Astrocyte (in vitro differentiated cells and primary cell): ENCODE measurements at regions not wholly inside any gene's neighbourhood (a gene's known extent, or its start where the extent isn't known, plus 50 kb on each side); places are given as distances from the start of the nearest gene placed in this dataset.

ENCODE experiments used
- DNase-seq: peaks from one replicate; pipeline ENCODE4 v3.0.0-alpha.2; 2010; ENCODE audit warnings: low read depth
- FAIRE-seq: peaks from 2 replicates; lab custom pipeline; 2011; peaks lifted over from hg19 to GRCh38; lab: Jason Lieb, UNC
- H2AFZ ChIP-seq: 2 replicates; pipeline ENCODE4 v1.6.0; 2012; ENCODE audit warnings: low read depth, low read length, inconsistent platforms
- H3K27ac ChIP-seq: 2 replicates; pipeline ENCODE4 v1.5.1; 2011; ENCODE audit warnings: low read depth, low read length, inconsistent platforms
- H3K27me3 ChIP-seq: 2 replicates; pipeline ENCODE4 v1.6.0; 2011; ENCODE audit warnings: low read length, inconsistent platforms; ENCODE audit not compliant: insufficient read depth
- H3K36me3 ChIP-seq: 2 replicates; pipeline ENCODE4 v1.5.1; 2011; ENCODE audit warnings: low read length, inconsistent platforms; ENCODE audit not compliant: insufficient read depth
- H3K4me1 ChIP-seq: 2 replicates; pipeline ENCODE4 v1.5.1; 2011; ENCODE audit warnings: low read length, inconsistent platforms; ENCODE audit not compliant: insufficient read depth
- H3K4me2 ChIP-seq: 2 replicates; pipeline ENCODE4 v1.6.0; 2012; ENCODE audit warnings: low read length, inconsistent platforms
- H3K4me3 ChIP-seq: 2 replicates; pipeline ENCODE4 v1.5.1; 2011; ENCODE audit warnings: low read depth, mild to moderate bottlenecking, low read length, inconsistent platforms; ENCODE audit not compliant: insufficient read depth
- H3K79me2 ChIP-seq: 2 replicates; pipeline ENCODE4 v1.6.0; 2012; ENCODE audit warnings: mild to moderate bottlenecking, low read length, inconsistent platforms; ENCODE audit not compliant: insufficient read depth
- H3K9ac ChIP-seq: 2 replicates; pipeline ENCODE4 v1.6.0; 2012; ENCODE audit warnings: mild to moderate bottlenecking, low read length, inconsistent platforms
- H3K9me3 ChIP-seq: 2 replicates; pipeline ENCODE4 v1.5.1; 2012; ENCODE audit warnings: low read depth, mild to moderate bottlenecking, low read length, inconsistent platforms; ENCODE audit not compliant: insufficient read depth
- H4K20me1 ChIP-seq: 2 replicates; pipeline ENCODE4 v1.6.0; 2012; ENCODE audit warnings: low read length, inconsistent platforms; ENCODE audit not compliant: insufficient read depth
- H3K27ac Mint-ChIP-seq: one replicate; pipeline ENCODE4 v1.8.0; 2021; ENCODE audit warnings: mild to moderate bottlenecking, mixed read lengths; ENCODE audit not compliant: unreplicated experiment
- H3K27me3 Mint-ChIP-seq: one replicate; pipeline ENCODE4 v1.8.0; 2021; ENCODE audit warnings: low read depth, mixed read lengths; ENCODE audit not compliant: unreplicated experiment
- H3K36me3 Mint-ChIP-seq: one replicate; pipeline ENCODE4 v1.8.0; 2021; ENCODE audit warnings: low read depth, mixed read lengths; ENCODE audit not compliant: unreplicated experiment
- H3K4me1 Mint-ChIP-seq: one replicate; pipeline ENCODE4 v1.8.0; 2021; ENCODE audit warnings: low read depth, mixed read lengths; ENCODE audit not compliant: unreplicated experiment
- H3K4me3 Mint-ChIP-seq: one replicate; pipeline ENCODE4 v1.8.0; 2021; ENCODE audit warnings: mild to moderate bottlenecking, moderate library complexity, mixed read lengths; ENCODE audit not compliant: unreplicated experiment
- H3K9me3 Mint-ChIP-seq: one replicate; pipeline ENCODE4 v1.8.0; 2021; ENCODE audit warnings: mild to moderate bottlenecking, mixed read lengths; ENCODE audit not compliant: unreplicated experiment
- CTCF ChIP-seq: IDR thresholded peaks from 2 replicates; pipeline ENCODE4 v1.5.1; 2011; ENCODE audit warnings: low read depth, mild to moderate bottlenecking, inconsistent platforms, low read length, moderate library complexity; ENCODE audit not compliant: insufficient read depth
- EZH2 ChIP-seq: IDR thresholded peaks from 2 replicates; pipeline ENCODE4 v1.6.1; 2012; ENCODE audit warnings: mild to moderate bottlenecking, low read length, inconsistent platforms; ENCODE audit not compliant: insufficient read depth

- FAIRE-seq (no peak), DNase-seq (no peak)
- no peak overlapping the region for H2AFZ ChIP-seq
- no peaks in the 10 kb centered on the region for H4K20me1 ChIP-seq
- no peak overlapping the region for H3K4me2 ChIP-seq
- Mint-ChIP-seq H3K4me1 (peaks cover 3% of the 10 kb centered on the region), H3K36me3 (no peaks in the 10 kb centered on the region), H3K4me3 (no peak overlapping the region), H3K9me3 (peaks cover 2% of the 10 kb centered on the region), H3K27ac (no peak overlapping the region), H3K27me3 (no peaks in the 10 kb centered on the region)
- no peaks in the 10 kb centered on the region for H3K79me2 ChIP-seq
- H3K9ac ChIP-seq = no peak overlapping the region
- H3K27me3 ChIP-seq = no peaks in the 10 kb centered on the region
- H3K4me3 ChIP-seq = no peak overlapping the region
- TF ChIP-seq CTCF (no peak), EZH2 (no peak)
- no peaks in the 10 kb centered on the region for H3K9me3 ChIP-seq
- H3K36me3 ChIP-seq = no peaks in the 10 kb centered on the region
- H3K27ac ChIP-seq = no peak overlapping the region
- no peaks in the 10 kb centered on the region for H3K4me1 ChIP-seq
Measured at GRCh38 chr10:64148607-64149006, 627.4 kb downstream of the REEP3 start.

GRCh38 chr10:64156166-64156565, 635.0 kb downstream of the REEP3 start:
- no peak overlapping the region for H3K27ac ChIP-seq
- no peak overlapping the region for H3K4me2 ChIP-seq
- H3K9me3 ChIP-seq = no peaks in the 10 kb centered on the region
- no peak overlapping the region for H2AFZ ChIP-seq
- DNase-seq = no peak
- H3K27me3 ChIP-seq = no peaks in the 10 kb centered on the region
- no peaks in the 10 kb centered on the region for H3K27me3 Mint-ChIP-seq
- FAIRE-seq = no peak
- H3K9ac ChIP-seq = no peak overlapping the region
- no peaks in the 10 kb centered on the region for H3K36me3 ChIP-seq
- no peak overlapping the region for H3K4me3 Mint-ChIP-seq
- H3K27ac Mint-ChIP-seq = no peak overlapping the region
- peaks cover 17% of the 10 kb centered on the region for H3K4me1 Mint-ChIP-seq
- no peak overlapping the region for H3K4me3 ChIP-seq
- TF ChIP-seq CTCF = no peak
- TF ChIP-seq EZH2 = no peak
- H4K20me1 ChIP-seq = no peaks in the 10 kb centered on the region
- no peaks in the 10 kb centered on the region for H3K36me3 Mint-ChIP-seq
- no peaks in the 10 kb centered on the region for H3K79me2 ChIP-seq
- no peaks in the 10 kb centered on the region for H3K4me1 ChIP-seq
- H3K9me3 Mint-ChIP-seq = no peaks in the 10 kb centered on the region

GRCh38 chr10:64158551-64158950, 637.4 kb downstream of the REEP3 start:
- no peak for DNase-seq
- no peaks in the 10 kb centered on the region for H3K79me2 ChIP-seq
- no peak overlapping the region for H3K9ac ChIP-seq

More at GRCh38 chr10:64158551-64158950, 637.4 kb downstream of the REEP3 start:
- Histone ChIP-seq H3K4me1 (no peaks in the 10 kb centered on the region), H4K20me1 (no peaks in the 10 kb centered on the region), H3K36me3 (no peaks in the 10 kb centered on the region), H3K4me2 (no peak overlapping the region), H2AFZ (no peak overlapping the region), H3K27ac (no peak overlapping the region), H3K27me3 (no peaks in the 10 kb centered on the region), H3K4me3 (no peak overlapping the region), H3K9me3 (no peaks in the 10 kb centered on the region)
- H3K4me3 Mint-ChIP-seq = no peak overlapping the region
- no peak for FAIRE-seq
- H3K9me3 Mint-ChIP-seq = no peaks in the 10 kb centered on the region
- no peak overlapping the region for H3K27ac Mint-ChIP-seq
- no peaks in the 10 kb centered on the region for H3K36me3 Mint-ChIP-seq
- no peaks in the 10 kb centered on the region for H3K27me3 Mint-ChIP-seq
- H3K4me1 Mint-ChIP-seq = peaks cover 14% of the 10 kb centered on the region
- TF ChIP-seq CTCF (no peak), EZH2 (no peak)
